B cell (primary cell): ENCODE measurements at regions not wholly inside any gene's neighbourhood (a gene's known extent, or its start where the extent isn't known, plus 50 kb on each side); places are given as distances from the start of the nearest gene placed in this dataset.

Experiments
- EZH2 ChIP-seq: IDR thresholded peaks from 2 replicates; pipeline ENCODE4 v1.6.1; 2012; ENCODE audit warnings: borderline replicate concordance, low read depth, mild to moderate bottlenecking, moderate library complexity, low read length; ENCODE audit not compliant: insufficient read depth, poor library complexity, severe bottlenecking
- TF ChIP-seq, protein P1 (sequence below): fragments of 200-600 bp; IDR thresholded peaks from one replicate; pipeline ENCODE4 v1.8.0; 2022; ENCODE audit warnings: antibody characterized with exemption, mild to moderate bottlenecking

DNA sequence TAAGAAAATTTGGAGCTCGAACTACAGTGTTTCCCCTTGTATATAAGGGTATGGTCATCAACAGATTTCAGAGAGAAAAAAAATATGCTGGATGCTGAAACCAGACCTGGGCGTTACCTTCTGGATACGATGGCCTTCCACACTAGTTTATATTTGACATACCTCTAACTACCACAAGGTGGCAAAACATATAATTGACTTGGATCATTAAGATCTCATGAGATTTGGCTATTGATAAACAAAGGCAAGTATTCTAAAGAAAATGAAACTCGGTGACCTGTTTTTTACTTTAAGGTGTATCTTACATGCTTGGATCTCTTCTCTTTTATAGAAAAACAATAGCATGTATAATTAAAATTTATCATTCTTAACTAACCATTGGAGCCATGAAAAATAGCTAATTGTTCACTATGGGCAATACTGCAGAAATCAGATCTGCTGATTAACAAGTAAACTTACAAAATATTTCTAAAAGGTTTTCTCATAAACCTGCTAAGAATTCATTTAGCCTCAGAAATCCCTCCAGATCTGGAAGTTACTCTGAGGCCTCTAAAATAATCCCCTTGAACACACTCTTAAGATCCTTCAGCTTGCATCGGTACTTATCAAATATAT lies 300.6 kb upstream of the KCNH8 start:
- TF ChIP-seq, protein P1, sequence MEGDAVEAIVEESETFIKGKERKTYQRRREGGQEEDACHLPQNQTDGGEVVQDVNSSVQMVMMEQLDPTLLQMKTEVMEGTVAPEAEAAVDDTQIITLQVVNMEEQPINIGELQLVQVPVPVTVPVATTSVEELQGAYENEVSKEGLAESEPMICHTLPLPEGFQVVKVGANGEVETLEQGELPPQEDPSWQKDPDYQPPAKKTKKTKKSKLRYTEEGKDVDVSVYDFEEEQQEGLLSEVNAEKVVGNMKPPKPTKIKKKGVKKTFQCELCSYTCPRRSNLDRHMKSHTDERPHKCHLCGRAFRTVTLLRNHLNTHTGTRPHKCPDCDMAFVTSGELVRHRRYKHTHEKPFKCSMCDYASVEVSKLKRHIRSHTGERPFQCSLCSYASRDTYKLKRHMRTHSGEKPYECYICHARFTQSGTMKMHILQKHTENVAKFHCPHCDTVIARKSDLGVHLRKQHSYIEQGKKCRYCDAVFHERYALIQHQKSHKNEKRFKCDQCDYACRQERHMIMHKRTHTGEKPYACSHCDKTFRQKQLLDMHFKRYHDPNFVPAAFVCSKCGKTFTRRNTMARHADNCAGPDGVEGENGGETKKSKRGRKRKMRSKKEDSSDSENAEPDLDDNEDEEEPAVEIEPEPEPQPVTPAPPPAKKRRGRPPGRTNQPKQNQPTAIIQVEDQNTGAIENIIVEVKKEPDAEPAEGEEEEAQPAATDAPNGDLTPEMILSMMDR, result peak; percentile 53
- no peak for TF ChIP-seq EZH2
